ENCODE measurements at regions not wholly inside any gene's neighbourhood (a gene's known extent, or its start where the extent isn't known, plus 50 kb on each side); places are given as distances from the start of the nearest gene placed in this dataset.

DNA sequence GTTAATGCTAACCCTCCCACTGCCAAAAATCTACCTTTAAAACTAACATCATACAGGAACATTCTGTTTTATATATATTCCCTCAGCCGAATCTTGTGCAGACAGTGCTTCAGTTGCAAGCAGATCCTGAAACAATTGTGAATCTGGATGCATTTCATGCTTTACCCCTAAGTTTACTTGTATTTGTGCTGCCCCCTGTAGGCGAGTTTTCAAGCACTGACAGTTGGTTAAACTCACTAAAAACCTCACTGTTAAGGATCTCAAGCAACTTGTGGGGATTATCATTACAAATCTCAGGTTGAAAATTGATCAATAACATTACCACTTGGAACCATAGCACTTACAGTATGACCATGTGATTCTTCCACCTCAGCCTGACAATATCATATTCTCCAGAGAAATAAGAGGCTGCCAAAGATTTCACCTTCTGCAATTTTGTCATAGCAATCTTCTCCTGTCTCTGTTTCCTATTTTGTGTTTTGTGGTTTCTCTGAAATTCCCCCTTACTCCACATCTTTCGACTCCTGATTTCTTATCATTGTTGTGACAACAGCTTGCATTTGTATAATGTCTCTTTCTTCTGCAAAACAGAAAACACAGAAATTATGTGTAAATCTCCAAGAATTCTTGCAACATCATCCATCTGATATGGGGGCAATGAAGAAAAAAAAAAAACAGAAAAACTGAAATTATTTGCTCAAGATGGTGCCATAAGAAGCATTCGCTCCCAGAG lies 354.6 kb upstream of the SETBP1 start:
- intact Hi-C loops (cut with micrococcal nuclease) = no loop called here
- Histone ChIP-seq H3K27me3 (ENCODE audit: insufficient read depth, low read length) (no peaks in the 10 kb centered on the region), H3K9me2 (ENCODE audit: insufficient read depth) (no peaks in the 10 kb centered on the region), H3K79me2 (ENCODE audit: insufficient read depth, low read length) (no peaks in the 10 kb centered on the region), H3K4me3 (replicated peaks in 1 of 2; ENCODE audit: low read depth in 1 of 2, low read length in 2 of 2) (no peak overlapping the region), H4K20me1 (ENCODE audit: insufficient read depth) (no peaks in the 10 kb centered on the region), H2AFZ (ENCODE audit: low read depth, low read length, poor library complexity, severe bottlenecking) (no peak overlapping the region), H3K4me2 (ENCODE audit: low read length) (no peak overlapping the region), H3K9ac (ENCODE audit: low read length) (no peak overlapping the region), H3K4me1 (ENCODE audit: control insufficient read depth in 1 of 2, insufficient read depth in 2 of 2, low read length in 2 of 2) (no peaks in the 10 kb centered on the region), H3K27ac (ENCODE audit: low read depth, low read length) (no peak overlapping the region), H3K36me3 (ENCODE audit: control insufficient read depth in 1 of 2, insufficient read depth in 2 of 2, low read length in 2 of 2) (no peaks in the 10 kb centered on the region), H3K9me3 (ENCODE audit: control insufficient read depth in 1 of 2, insufficient read depth in 1 of 2, low read depth in 1 of 2, low read length in 2 of 2) (peaks cover 8 to 14% of the 10 kb centered on the region in 2 experiments; a peak in 2 of 4 replicates)
- RAD21 ChIA-PET (ENCODE audit: low non-redundant PET in 1 of 2, low total read pairs in 2 of 2, uncharacterized antibody in 2 of 2, unreplicated experiment in 2 of 2) = no interaction called here
- DNase-seq (ENCODE audit: low read depth, low spot score) (no peak), ATAC-seq (no peak)
- POLR2A ChIA-PET = no interaction called here
- CTCF ChIA-PET = no interaction called here
- no TSS peak for BruUV-seq (replicated peaks)
- TF ChIP-seq, protein P1, sequence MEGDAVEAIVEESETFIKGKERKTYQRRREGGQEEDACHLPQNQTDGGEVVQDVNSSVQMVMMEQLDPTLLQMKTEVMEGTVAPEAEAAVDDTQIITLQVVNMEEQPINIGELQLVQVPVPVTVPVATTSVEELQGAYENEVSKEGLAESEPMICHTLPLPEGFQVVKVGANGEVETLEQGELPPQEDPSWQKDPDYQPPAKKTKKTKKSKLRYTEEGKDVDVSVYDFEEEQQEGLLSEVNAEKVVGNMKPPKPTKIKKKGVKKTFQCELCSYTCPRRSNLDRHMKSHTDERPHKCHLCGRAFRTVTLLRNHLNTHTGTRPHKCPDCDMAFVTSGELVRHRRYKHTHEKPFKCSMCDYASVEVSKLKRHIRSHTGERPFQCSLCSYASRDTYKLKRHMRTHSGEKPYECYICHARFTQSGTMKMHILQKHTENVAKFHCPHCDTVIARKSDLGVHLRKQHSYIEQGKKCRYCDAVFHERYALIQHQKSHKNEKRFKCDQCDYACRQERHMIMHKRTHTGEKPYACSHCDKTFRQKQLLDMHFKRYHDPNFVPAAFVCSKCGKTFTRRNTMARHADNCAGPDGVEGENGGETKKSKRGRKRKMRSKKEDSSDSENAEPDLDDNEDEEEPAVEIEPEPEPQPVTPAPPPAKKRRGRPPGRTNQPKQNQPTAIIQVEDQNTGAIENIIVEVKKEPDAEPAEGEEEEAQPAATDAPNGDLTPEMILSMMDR (IDR thresholded peaks at IDR 0.05 in 2 of 3, conservative IDR thresholded peaks at IDR 0.05 in 1 of 3; ENCODE audit: borderline replicate concordance in 1 of 3, insufficient read depth in 1 of 3, low read depth in 2 of 3, low read length in 2 of 3) = peak in 1 of 3 experiments; percentile 8; a peak in 1 of 6 replicates
- no peak for TF ChIP-seq SIN3A (IDR thresholded peaks at IDR 0.05; ENCODE audit: low read depth)

DNA sequence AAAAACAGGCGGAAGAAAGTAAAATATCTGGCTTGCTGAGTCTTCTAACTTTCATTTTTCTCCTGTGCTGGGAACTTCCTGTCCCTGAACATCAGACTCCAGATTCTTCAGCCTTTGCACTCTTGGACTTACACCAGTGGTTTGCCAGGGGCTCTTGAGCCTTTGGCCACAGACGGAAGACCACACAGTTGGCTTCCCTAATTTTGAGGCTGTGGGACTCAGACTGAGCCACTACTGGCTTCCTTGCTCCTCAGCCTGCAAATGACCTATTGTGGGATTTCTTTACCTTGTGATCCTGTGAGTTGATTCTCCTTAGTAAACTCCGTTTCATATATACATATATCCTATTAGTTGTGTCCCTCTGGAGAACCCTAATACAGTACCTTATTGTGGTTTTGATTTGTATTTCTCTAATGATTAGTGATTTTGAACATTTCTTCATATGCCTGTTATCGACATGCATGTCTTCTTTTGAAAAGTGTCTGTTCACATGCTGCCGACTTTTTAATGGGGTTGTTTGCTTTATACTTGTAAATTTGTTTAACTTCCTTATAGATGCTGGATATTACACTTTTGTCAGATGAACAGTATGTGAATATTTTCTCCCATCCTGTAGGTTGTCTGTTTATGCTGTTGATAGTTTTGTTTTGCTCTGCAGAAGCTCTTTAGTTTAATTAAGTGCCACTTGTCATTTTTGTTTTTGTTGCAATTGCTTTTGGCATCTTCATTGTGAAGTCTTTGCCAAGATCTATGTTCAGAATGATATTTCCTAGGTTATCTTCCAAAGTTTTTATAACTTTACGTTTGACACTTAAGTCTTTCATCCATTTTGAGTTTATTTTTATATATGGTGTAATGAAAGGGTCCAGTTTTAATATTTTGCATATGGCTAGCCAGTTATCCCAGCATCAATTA lies 348.8 kb upstream of the SETBP1 start:
- Histone ChIP-seq H2AFZ (ENCODE audit: low read depth, low read length, poor library complexity, severe bottlenecking) (no peak overlapping the region), H3K9me2 (ENCODE audit: insufficient read depth) (no peaks in the 10 kb centered on the region), H3K27me3 (ENCODE audit: insufficient read depth, low read length) (no peaks in the 10 kb centered on the region), H3K4me2 (ENCODE audit: low read length) (no peak overlapping the region), H4K20me1 (ENCODE audit: insufficient read depth) (no peaks in the 10 kb centered on the region), H3K79me2 (ENCODE audit: insufficient read depth, low read length) (no peaks in the 10 kb centered on the region), H3K9me3 (ENCODE audit: control insufficient read depth in 1 of 2, insufficient read depth in 1 of 2, low read depth in 1 of 2, low read length in 2 of 2) (peaks cover 18% of the 10 kb centered on the region in 2 experiments; a peak in 2 of 4 replicates), H3K36me3 (ENCODE audit: control insufficient read depth in 1 of 2, insufficient read depth in 2 of 2, low read length in 2 of 2) (no peaks in the 10 kb centered on the region), H3K4me3 (replicated peaks in 1 of 2; ENCODE audit: low read depth in 1 of 2, low read length in 2 of 2) (no peak overlapping the region), H3K4me1 (ENCODE audit: control insufficient read depth in 1 of 2, insufficient read depth in 2 of 2, low read length in 2 of 2) (no peaks in the 10 kb centered on the region), H3K9ac (ENCODE audit: low read length) (no peak overlapping the region), H3K27ac (ENCODE audit: low read depth, low read length) (no peak overlapping the region)
- BruUV-seq (replicated peaks) = no TSS peak
- ATAC-seq = no peak
- ChIA-PET RAD21 (ENCODE audit: low non-redundant PET in 1 of 2, low total read pairs in 2 of 2, uncharacterized antibody in 2 of 2, unreplicated experiment in 2 of 2) (no interaction called here), POLR2A (no interaction called here), CTCF (no interaction called here)
- no peak for DNase-seq (ENCODE audit: low read depth, low spot score)
- intact Hi-C loops (cut with micrococcal nuclease) = no loop called here
- TF ChIP-seq EZH2 (IDR thresholded peaks at IDR 0.05) = no peak
- TF ChIP-seq, protein P2, sequence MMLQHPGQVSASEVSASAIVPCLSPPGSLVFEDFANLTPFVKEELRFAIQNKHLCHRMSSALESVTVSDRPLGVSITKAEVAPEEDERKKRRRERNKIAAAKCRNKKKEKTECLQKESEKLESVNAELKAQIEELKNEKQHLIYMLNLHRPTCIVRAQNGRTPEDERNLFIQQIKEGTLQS (IDR thresholded peaks at IDR 0.05) = no peak
- no peak for TF ChIP-seq EGR1 (IDR thresholded peaks at IDR 0.05; ENCODE audit: low read depth)
- no peak for TF ChIP-seq EZH2phosphoT487 (IDR thresholded peaks at IDR 0.05; ENCODE audit: borderline replicate concordance)
- TF ChIP-seq TCF7L2 (IDR thresholded peaks at IDR 0.05; ENCODE audit: borderline replicate concordance, extremely low read depth, insufficient read depth, insufficient read length) = no peak
- TF ChIP-seq, protein P3, sequence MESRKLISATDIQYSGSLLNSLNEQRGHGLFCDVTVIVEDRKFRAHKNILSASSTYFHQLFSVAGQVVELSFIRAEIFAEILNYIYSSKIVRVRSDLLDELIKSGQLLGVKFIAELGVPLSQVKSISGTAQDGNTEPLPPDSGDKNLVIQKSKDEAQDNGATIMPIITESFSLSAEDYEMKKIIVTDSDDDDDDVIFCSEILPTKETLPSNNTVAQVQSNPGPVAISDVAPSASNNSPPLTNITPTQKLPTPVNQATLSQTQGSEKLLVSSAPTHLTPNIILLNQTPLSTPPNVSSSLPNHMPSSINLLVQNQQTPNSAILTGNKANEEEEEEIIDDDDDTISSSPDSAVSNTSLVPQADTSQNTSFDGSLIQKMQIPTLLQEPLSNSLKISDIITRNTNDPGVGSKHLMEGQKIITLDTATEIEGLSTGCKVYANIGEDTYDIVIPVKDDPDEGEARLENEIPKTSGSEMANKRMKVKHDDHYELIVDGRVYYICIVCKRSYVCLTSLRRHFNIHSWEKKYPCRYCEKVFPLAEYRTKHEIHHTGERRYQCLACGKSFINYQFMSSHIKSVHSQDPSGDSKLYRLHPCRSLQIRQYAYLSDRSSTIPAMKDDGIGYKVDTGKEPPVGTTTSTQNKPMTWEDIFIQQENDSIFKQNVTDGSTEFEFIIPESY (IDR thresholded peaks at IDR 0.05; ENCODE audit: extremely low read depth, insufficient replicate concordance, low read length) = no peak
- TF ChIP-seq FOSL1 (IDR thresholded peaks at IDR 0.05; ENCODE audit: low read depth) = no peak
- TF ChIP-seq SRF (IDR thresholded peaks at IDR 0.05; ENCODE audit: low read depth) = no peak
- no peak for TF ChIP-seq ELF1 (IDR thresholded peaks at IDR 0.05; ENCODE audit: borderline replicate concordance, low read depth)
- TF ChIP-seq RAD21 (IDR thresholded peaks at IDR 0.05; ENCODE audit: low read depth) = no peak
- no peak for TF ChIP-seq ZNF274 (IDR thresholded peaks at IDR 0.05; ENCODE audit: low read depth, low read length)
- no peak for TF ChIP-seq SIN3A (IDR thresholded peaks at IDR 0.05; ENCODE audit: low read depth)
- TF ChIP-seq SP1 (IDR thresholded peaks at IDR 0.05; ENCODE audit: low read depth) = no peak

Measured in HCT116 (cell line).